GM18870 (cell line): ENCODE measurements at regions not wholly inside any gene's neighbourhood (a gene's known extent, or its start where the extent isn't known, plus 50 kb on each side); places are given as distances from the start of the nearest gene placed in this dataset.

Experiments used
- ATAC-seq: cut with Tn5 transposase; IDR thresholded peaks from one replicate; pipeline ENCODE4 v1.9.1; 2021; ENCODE audit warnings: moderate library complexity; ENCODE audit not compliant: unreplicated experiment

- ATAC-seq = no peak
Observed at GRCh38 chr5:107154593-107154992, 516.1 kb downstream of the EFNA5 start.

DNA sequence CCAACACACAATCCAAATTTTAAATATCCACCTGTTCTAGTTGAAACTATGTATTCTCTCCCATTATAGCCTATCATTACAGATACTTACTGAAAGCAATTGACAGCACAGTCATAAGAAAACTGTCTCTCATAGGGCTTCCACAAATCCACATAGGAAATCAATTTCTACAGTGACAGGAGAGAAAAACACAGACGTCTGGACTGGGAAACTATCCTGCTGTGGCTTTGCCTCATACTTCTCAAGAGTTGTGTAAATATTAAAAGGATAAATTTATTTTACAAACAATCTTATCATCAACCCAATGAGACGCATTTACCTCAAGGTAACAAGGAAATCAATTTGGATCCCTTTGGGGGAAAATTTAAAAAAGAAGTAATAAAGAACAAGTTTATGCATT, 517.5 kb downstream of the EFNA5 start:
- ATAC-seq = no peak

- ATAC-seq = peak; percentile 99
Observed at GRCh38 chr5:107149243-107150005, 521.3 kb downstream of the EFNA5 start.

DNA sequence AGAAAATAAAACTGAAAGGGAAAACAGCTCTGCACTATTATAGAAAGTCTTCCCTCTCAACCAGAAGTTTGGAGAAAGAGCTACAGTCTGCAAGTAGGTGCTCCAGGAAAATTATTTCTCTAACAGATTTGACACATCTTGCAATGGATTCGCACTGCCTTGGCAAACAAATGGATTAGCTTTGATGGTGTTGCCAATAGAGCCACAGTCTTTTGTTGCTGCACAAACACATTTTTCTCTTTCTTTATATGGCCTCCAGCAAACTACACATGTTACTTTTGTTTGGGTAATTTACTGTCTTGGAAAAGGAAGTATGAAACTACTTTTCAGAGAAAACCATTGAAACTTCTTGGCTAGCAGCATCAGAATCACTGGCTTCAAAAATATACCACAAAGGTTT, 523.1 kb downstream of the EFNA5 start:
- ATAC-seq = no peak

DNA sequence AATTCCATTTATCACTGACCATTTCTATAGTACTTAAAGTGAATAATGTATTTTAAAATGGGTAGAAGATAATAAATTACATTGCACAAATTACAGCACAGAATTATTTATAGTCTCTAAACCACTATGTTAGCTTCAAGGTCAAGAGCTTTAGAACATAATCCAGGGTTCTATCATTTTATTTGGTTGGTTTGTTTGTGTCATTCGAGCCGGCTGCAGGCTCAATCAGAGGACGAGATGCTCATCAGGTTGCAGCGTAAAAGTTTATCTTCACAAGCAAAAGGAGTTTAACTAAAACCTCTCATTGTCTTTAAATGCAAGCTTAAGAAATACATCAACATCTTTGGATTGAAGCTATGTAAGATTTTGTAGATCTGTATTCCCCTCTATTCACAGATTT, 523.8 kb downstream of the EFNA5 start:
- ATAC-seq = no peak

DNA sequence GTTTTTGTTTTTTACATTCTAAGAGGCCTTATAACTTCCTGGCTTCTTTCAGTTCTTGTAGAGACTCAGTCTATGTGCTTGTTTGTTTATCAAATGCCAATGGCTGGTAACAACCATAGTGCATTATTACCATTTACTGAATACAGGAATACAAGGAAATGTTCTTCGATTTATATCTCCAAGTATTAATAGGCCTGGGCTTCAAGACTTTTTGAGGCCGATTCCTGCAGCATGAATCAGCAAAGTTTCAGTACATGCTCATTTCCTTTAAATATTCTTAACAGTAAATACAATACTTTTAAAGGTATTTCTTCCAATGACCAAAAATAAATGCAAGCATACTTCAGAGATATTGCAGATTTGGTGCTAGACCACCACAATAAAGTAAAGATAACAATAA, 535.3 kb downstream of the EFNA5 start:
- no peak for ATAC-seq

DNA sequence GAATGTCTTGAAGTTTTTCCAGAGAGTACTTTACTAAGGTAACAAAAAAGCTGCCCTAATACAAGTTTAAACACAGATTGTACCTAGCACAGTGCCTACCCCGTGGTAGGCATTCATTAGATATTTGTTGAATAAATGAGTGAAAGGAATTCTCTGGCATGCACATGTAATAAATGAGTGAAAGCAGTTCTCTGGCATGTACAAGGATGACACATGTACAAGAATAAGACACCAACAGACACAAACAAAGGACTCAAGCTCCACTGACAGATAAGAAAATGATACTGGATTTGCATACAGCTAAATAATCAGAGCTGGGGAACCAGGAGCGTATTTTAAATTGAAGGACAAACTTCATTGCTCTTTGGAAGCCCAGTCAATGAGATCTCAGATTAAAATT, 535.8 kb downstream of the EFNA5 start:
- no peak for ATAC-seq

GRCh38 chr5:107129051-107129450, 541.7 kb downstream of the EFNA5 start:
- ATAC-seq = no peak

- ATAC-seq = no peak
Observed at GRCh38 chr5:107127878-107128277, 542.9 kb downstream of the EFNA5 start.

DNA sequence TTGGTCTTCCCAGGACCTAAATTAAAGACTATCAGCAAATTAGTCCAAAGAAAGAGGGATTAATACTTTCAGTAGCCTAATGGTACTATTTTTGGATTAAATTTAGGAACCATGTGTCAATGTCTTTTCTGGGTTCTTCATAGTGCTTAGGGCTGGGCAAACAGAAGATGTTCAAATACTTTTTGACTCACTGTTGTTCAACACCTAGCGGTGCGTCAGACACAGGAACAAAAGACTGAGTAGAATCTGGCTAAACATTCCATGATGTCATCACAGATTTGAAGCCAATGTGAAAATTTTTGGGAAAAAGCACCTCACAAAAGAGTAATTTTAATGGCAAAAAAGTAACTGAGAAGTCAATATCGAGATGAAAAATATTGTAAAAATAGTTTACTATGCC, 544.4 kb downstream of the EFNA5 start:
- no peak for ATAC-seq

- no peak for ATAC-seq
Observed at GRCh38 chr5:107124376-107124775, 546.4 kb downstream of the EFNA5 start.

DNA sequence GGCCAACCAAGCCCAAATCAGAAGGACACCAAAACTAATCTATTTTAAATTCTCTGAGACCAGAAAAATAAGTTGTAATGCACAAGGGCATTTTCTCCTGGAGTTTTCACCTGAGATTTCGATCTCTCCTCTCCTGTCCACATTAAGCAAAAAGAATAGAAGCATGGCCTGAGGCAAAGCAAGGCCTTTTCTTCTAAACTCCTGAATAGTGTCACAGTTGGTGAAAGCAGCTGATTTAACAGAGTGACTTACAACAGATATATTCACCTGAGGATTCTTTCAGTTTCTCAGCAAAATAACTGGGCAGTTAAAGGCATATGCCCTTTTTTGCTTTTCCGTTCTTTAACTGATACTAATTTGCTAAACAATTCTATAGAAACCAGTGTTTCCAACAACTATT, 547.7 kb downstream of the EFNA5 start:
- no peak for ATAC-seq

- no peak for ATAC-seq
Observed at GRCh38 chr5:107121793-107122519, 548.8 kb downstream of the EFNA5 start.

DNA sequence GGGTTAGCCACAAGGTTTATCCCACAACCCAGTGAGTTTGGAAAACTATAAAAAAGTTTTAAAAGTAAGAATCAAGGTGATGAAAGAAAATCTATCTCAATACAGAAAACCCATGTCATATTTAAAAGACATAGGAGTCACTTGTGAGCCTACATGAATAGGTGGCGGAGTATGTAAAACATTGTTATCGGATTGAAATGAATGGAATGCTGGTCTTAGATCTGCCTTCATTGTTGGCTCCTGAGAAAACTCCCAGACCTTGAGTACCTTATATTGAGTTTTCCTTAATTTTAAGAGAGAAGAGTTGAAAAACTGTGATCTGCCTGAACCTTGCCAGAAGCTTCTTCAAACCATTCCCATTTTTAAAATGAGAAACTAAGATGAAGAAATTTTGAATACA, 551.1 kb downstream of the EFNA5 start:
- ATAC-seq = no peak

GRCh38 chr5:107118184-107119019, 552.3 kb downstream of the EFNA5 start:
- ATAC-seq = no peak

GRCh38 chr5:107112216-107112615, 558.5 kb downstream of the EFNA5 start:
- ATAC-seq = no peak

- ATAC-seq = peak; percentile 90
Observed at GRCh38 chr5:107104040-107104995, 566.4 kb downstream of the EFNA5 start.

- ATAC-seq = no peak
Observed at GRCh38 chr5:107103522-107103921, 567.2 kb downstream of the EFNA5 start.

GRCh38 chr5:107100121-107100520, 570.6 kb downstream of the EFNA5 start:
- no peak for ATAC-seq

DNA sequence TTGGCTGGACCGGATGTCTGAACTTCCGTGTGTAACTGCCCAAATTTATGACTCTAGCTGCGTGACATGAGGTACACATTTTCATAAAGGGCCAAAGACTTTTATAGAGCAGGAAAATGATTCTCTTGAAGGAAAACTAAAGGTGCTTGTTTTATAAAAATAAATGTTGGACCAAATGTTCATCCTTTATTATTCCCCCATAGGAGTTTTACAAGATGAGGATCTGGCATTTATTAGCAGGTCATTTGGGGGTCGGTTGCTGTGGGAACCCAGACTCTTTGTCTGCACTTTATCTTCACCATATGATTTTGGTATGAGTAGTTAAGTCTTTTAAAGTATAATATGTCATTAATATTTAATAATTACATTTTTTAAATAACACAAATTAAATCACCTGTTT, 571.2 kb downstream of the EFNA5 start:
- no peak for ATAC-seq

- no peak for ATAC-seq
Observed at GRCh38 chr5:107092695-107093094, 578.0 kb downstream of the EFNA5 start.
